HG02884 (cell line): ENCODE measurements at regions not wholly inside any gene's neighbourhood (a gene's known extent, or its start where the extent isn't known, plus 50 kb on each side); places are given as distances from the start of the nearest gene placed in this dataset.

ENCODE experiments used
- ATAC-seq: cut with Tn5 transposase; IDR thresholded peaks from one replicate; pipeline ENCODE4 v1.9.1; 2021; ENCODE audit warnings: mild to moderate bottlenecking, moderate library complexity; ENCODE audit not compliant: unreplicated experiment

- ATAC-seq: no peak
Measured at GRCh38 chr6:1096967-1097765, 214.7 kb upstream of the FOXQ1 start.

- no peak for ATAC-seq
Measured at GRCh38 chr6:1094306-1094705, 217.6 kb upstream of the FOXQ1 start.

- ATAC-seq: no peak
Measured at GRCh38 chr6:1091900-1092299, 220.0 kb upstream of the FOXQ1 start.

GRCh38 chr6:1089859-1090258 is 222.0 kb upstream of the FOXQ1 start:
- no peak for ATAC-seq

GRCh38 chr6:1088492-1089001 is 223.4 kb upstream of the FOXQ1 start:
- ATAC-seq: no peak

GRCh38 chr6:1087154-1087843 is 224.6 kb upstream of the FOXQ1 start:
- no peak for ATAC-seq

DNA sequence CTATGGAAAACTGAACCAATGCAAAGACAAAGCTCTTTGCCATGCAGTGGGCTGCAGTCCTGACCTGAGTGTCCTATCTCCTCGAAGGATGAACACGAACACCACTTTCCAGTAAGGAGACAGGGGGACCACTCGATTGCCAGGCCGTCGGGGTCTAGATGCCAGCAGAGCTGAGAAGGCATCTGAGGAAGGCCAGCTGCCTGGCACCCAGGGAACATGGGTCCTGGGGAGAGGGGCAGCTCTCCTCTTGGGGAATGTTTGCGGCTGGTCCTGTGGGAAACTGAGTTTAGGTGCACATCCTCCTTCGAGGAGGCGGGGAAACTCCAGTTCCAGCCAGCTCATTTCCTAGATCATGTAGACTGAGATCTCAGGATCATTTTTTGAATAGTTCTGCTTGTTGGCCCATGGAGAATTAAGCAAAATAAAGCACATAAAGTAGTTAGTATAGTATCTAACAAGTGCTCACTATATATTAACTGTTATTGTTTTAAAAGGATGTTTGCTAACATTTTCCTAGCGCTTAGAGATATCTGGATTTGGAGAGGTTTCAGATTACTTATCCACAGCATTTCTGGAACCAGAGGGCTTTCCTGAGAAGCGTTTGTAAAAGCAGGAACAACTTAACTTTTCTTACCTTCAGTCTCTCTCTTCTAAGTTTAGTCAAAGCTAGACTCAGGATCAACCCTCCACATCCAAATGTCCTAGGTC is 225.3 kb upstream of the FOXQ1 start:
- no peak for ATAC-seq

DNA sequence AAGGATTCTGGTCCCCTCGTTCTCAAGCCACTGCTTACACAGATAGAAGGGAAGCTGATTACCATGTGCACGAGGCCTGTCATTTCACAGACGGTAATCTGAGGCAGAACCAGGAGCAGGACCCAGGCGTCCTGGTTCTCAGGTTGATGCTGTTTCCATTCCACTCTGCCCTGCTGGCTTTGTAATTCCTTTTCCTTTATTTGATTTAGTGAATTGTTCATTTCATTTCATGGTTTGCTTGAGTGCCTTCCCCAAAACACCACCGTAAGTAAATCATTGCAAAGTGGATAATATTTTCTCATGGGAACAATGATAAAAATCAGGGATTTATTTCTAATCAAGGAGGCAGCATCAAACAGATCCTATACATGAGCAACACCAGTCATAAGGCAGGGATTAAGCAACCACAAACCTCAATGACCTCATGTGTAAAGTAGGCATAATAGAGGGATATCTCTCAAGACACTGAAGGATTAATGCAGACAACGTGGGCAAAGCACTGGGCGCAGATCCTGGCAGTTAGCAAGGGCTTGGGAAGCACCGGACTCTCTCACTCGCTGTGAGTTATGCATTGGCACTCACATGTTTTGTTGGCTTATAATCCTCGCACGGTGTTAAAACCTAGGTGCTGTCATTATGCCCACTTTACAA is 229.5 kb upstream of the FOXQ1 start:
- ATAC-seq: no peak

- ATAC-seq: no peak
Measured at GRCh38 chr6:1081551-1082284, 230.2 kb upstream of the FOXQ1 start.

DNA sequence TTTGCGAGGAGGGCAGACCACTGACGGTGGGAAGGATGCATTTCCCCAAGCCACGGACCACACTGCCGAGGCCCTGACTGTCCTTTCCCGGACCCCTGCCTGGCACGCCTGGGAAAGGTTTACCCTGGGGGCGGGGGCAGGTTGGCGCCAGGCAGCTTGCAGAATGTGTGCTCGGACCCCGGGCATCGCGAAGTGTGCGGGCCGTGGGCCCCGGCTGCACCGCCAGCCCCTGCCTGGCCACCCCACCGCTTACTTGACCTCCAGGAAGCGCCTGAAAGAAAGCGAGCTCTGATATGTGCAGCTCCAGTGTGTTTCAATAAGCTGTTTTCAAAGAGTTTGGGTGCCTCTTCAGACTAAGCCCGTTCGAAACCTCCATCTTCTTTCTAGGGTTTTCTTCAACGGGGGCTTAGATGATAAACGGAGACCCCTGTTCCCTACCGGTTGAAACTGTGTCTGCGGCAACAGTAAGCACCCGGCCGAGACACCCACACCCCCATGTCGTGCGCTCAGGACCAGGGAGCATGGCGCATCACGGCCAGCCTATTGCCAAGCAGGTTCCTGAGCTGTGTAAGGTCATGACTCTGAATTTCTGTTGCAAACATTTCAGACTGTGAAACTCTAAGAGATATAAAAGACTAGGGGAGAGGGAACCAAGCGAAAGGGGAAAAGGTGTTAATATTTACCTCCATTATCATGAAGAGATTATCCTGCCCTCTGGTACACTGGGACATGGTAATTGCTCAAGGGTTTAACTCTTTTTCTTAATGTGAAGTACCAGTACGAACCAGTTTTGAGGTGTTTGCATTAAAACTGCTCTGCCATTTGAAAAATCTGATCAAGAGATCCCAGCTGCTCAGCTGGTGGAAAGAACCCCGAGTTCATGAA is 231.2 kb upstream of the FOXQ1 start:
- no peak for ATAC-seq

GRCh38 chr6:1079525-1079924 is 232.4 kb upstream of the FOXQ1 start:
- no peak for ATAC-seq

DNA sequence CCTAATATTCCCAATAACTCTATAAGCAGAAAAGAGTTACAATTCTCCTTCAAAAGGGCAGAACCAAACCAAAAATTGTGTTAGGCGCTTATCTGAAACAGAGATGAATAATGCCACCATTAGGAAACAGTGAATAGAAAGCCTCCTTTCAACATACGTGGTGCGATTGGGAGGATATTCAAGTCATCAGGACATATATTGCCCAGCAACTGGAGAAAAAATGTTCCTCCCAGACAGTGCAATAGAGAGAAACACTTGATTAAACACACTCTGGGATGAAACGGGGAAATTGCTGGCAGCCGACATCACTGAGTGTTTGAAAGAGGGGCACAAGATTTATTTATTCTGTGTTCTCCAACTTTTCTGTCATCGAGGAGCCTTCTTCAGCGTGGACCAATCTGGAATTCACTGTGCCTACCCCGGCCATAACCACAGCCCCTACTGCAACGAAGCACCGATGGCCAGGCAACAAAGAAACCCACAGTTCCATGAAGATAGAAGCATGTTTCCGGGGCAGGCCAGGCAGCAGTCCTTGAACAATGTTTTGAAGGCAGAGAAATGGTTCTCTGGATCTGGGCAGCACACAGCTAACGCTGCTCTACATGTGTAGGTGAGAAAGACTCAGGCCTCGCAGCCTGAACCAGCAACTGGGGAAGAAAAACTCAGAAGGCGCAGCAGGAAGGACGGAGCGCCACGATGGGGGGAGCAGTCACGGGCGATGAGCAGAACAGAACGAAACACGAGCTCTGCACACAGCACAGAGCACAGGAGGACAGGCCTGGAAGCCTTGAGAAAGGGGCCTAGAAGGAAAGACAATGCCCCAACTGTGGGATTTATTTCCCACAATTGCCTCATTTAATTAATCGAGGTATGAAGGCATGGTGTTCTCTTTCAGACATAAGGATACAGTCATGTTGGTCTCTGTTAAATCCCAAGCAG is 234.2 kb upstream of the FOXQ1 start:
- ATAC-seq: no peak

DNA sequence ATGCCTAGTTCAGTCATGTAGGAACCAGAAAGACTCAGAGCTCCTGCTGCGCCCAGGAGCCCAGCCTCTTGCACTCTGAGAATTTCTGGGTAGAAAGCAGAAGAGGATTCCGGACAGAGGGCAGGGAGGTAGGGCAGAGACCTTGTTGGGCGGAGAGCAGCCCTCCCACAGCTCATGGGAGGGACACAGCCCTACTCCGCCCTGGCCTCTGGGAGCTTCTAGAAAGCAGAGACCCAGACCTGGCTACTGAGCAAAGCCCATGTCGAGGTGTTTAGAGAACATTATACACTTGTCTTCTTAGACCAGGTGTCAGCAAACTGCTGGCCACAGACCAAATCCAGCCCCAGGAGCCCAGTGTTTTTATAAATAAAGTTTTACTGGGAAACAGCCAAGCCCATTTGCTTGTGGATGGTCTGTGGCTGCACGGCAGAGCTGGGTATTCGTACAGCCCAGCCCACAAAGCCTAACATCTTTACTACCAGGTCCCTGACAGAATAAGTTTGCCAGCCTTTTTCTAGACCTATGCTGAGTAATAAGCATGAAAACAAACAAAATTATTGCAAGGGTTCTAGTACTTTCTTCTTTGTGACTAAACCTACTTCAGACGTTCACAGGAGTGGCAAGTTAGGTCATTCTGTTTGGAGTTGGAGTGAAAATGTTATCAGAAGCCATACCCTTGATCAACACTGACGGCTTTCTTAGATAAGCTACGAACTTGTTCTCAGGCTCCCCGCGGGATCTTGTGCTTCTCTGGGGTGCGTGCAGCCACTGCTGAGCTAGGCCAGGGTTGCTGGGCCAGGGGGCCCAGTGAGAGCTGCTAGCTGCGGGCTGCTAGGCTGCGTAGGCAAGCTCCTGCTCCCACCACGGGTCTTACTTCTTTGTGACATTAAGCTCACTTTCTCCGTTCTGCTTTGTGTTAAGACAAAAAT is 235.1 kb upstream of the FOXQ1 start:
- no peak for ATAC-seq

GRCh38 chr6:1075880-1076279 is 236.0 kb upstream of the FOXQ1 start:
- ATAC-seq: no peak

DNA sequence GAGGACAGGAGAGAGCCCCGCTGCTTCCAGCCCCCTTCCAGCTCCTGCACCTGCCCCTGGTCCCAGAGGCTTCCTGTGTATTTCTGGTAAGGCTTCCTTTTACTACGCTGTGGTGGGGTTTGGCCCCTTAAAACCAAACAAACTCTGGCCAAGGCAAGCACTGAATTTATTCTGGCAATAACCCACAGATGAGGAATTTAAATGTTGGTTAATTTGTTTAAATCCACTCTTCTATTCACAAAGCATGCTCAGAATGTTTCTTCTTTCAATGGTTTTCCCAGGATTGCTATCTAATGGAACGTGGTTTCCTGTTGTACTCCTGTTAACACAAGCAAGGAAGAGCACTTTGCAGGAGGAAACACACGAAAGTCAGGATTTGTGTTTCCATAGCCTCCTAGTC is 236.5 kb upstream of the FOXQ1 start:
- no peak for ATAC-seq

- no peak for ATAC-seq
Measured at GRCh38 chr6:1070085-1070521, 241.8 kb upstream of the FOXQ1 start.

DNA sequence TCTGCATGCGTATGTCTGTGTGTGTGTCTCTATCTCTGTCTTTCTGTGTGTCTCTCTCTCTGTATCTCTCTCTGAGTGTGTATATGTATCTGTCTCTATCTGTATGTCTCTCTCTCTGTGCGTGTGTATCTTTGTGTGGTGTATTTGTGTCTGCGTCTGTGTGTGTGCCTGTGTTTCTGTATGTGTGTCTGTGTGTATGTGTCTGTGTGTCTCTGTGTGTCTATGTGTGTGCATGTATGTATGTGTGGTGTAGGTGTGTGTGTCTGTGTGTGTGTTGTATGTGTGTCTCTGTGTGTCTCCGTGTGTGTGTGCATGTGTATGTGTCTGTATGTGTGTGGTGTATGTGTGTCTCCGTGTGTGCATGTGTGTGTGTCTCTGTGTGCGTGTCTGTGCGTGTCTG is 243.0 kb upstream of the FOXQ1 start:
- ATAC-seq: no peak
